ENCODE measurements at regions not wholly inside any gene's neighbourhood (a gene's known extent, or its start where the extent isn't known, plus 50 kb on each side); places are given as distances from the start of the nearest gene placed in this dataset.

- no peak overlapping the region for H3K14ac ChIP-seq (ENCODE audit: low read length)
- H3K27ac ChIP-seq (ENCODE audit: low read depth, low read length): no peak overlapping the region
- no peaks in the 10 kb centered on the region for H3K9me3 ChIP-seq (ENCODE audit: insufficient read depth, low read depth, low read length)
- no peak overlapping the region for H3K4ac ChIP-seq (ENCODE audit: low read depth, low read length)
- H4K8ac ChIP-seq (ENCODE audit: low read depth, low read length): no peak overlapping the region
- no peak overlapping the region for H2BK12ac ChIP-seq (ENCODE audit: low read length)
- H3K4me1 ChIP-seq (ENCODE audit: control insufficient read depth in 1 of 2, insufficient read depth in 2 of 2, low read length in 2 of 2): no peaks in the 10 kb centered on the region
- H2BK5ac ChIP-seq (ENCODE audit: low read depth, low read length, poor library complexity): no peak overlapping the region
- WGBS (ENCODE audit: extremely low coverage, insufficient coverage, insufficient read length): no CpG with 5 or more reads among the region's 5 CpGs
- no peak overlapping the region for H3K4me3 ChIP-seq (ENCODE audit: low read depth, low read length)
- H3K4me2 ChIP-seq (ENCODE audit: low read length): no peak overlapping the region
- no peaks in the 10 kb centered on the region for H3K36me3 ChIP-seq (ENCODE audit: control insufficient read depth in 1 of 2, insufficient read depth in 2 of 2, low read length in 2 of 2)
- H2AK5ac ChIP-seq (ENCODE audit: low read length): no peak overlapping the region
- H4K91ac ChIP-seq (ENCODE audit: low read depth, low read length): no peak overlapping the region
- DNase-seq: peak in 1 of 2 donors; percentile 25
- no peaks in the 10 kb centered on the region for H3K79me1 ChIP-seq (ENCODE audit: low read length)
- H4K12ac ChIP-seq (ENCODE audit: low read depth, low read length): no peak overlapping the region
- no peak overlapping the region for H2BK120ac ChIP-seq (ENCODE audit: insufficient read depth, low read length, poor library complexity)
- H2AFZ ChIP-seq (ENCODE audit: insufficient read depth, low read length, poor library complexity): no peak overlapping the region
- no peak overlapping the region for H3K18ac ChIP-seq (ENCODE audit: low read length)
- no peaks in the 10 kb centered on the region for H3K79me2 ChIP-seq (ENCODE audit: control insufficient read depth, insufficient read depth, low read length, poor library complexity)
- H3K9ac ChIP-seq (ENCODE audit: low read length): no peak overlapping the region
- no peaks in the 10 kb centered on the region for H3K27me3 ChIP-seq (ENCODE audit: insufficient read depth, low read length)
- H3K23ac ChIP-seq (ENCODE audit: low read length): no peak overlapping the region
These were observed 225.4 kb upstream of the AGA start for GRCh38 chr4:177667687-177668086.

GRCh38 chr4:177671387-177671786 is 229.2 kb upstream of the AGA start:
- H3K9me3 ChIP-seq (ENCODE audit: insufficient read depth, low read depth, low read length): no peaks in the 10 kb centered on the region
- H3K9ac ChIP-seq (ENCODE audit: low read length): no peak overlapping the region
- H2BK120ac ChIP-seq (ENCODE audit: insufficient read depth, low read length, poor library complexity): no peak overlapping the region
- no peak overlapping the region for H3K23ac ChIP-seq (ENCODE audit: low read length)
- H2BK5ac ChIP-seq (ENCODE audit: low read depth, low read length, poor library complexity): no peak overlapping the region
- no peak overlapping the region for H2AFZ ChIP-seq (ENCODE audit: insufficient read depth, low read length, poor library complexity)
- no peaks in the 10 kb centered on the region for H3K79me1 ChIP-seq (ENCODE audit: low read length)
- no peak overlapping the region for H3K4me3 ChIP-seq (ENCODE audit: low read depth, low read length)
- H3K36me3 ChIP-seq (ENCODE audit: control insufficient read depth in 1 of 2, insufficient read depth in 2 of 2, low read length in 2 of 2): no peaks in the 10 kb centered on the region
- no peak overlapping the region for H3K4me2 ChIP-seq (ENCODE audit: low read length)
- no peak overlapping the region for H4K8ac ChIP-seq (ENCODE audit: low read depth, low read length)
- no peak overlapping the region for H2AK5ac ChIP-seq (ENCODE audit: low read length)
- no peak overlapping the region for H3K18ac ChIP-seq (ENCODE audit: low read length)
- no peaks in the 10 kb centered on the region for H3K79me2 ChIP-seq (ENCODE audit: control insufficient read depth, insufficient read depth, low read length, poor library complexity)
- DNase-seq: no peak
- H4K12ac ChIP-seq (ENCODE audit: low read depth, low read length): no peak overlapping the region
- no peak overlapping the region for H3K27ac ChIP-seq (ENCODE audit: low read depth, low read length)
- no CpG with 5 or more reads among the region's 3 CpGs for WGBS (ENCODE audit: extremely low coverage, insufficient coverage, insufficient read length)
- H3K4ac ChIP-seq (ENCODE audit: low read depth, low read length): no peak overlapping the region
- H2BK12ac ChIP-seq (ENCODE audit: low read length): no peak overlapping the region
- no peak overlapping the region for H4K91ac ChIP-seq (ENCODE audit: low read depth, low read length)
- no peaks in the 10 kb centered on the region for H3K27me3 ChIP-seq (ENCODE audit: insufficient read depth, low read length)
- H3K14ac ChIP-seq (ENCODE audit: low read length): no peak overlapping the region
- no peaks in the 10 kb centered on the region for H3K4me1 ChIP-seq (ENCODE audit: control insufficient read depth in 1 of 2, insufficient read depth in 2 of 2, low read length in 2 of 2)

- no peak overlapping the region for H4K12ac ChIP-seq (ENCODE audit: low read depth, low read length)
- H4K91ac ChIP-seq (ENCODE audit: low read depth, low read length): no peak overlapping the region
- no peak overlapping the region for H4K8ac ChIP-seq (ENCODE audit: low read depth, low read length)
- H3K4me2 ChIP-seq (ENCODE audit: low read length): no peak overlapping the region
- no peak overlapping the region for H3K4me3 ChIP-seq (ENCODE audit: low read depth, low read length)
- H3K4ac ChIP-seq (ENCODE audit: low read depth, low read length): no peak overlapping the region
- H3K18ac ChIP-seq (ENCODE audit: low read length): no peak overlapping the region
- H3K14ac ChIP-seq (ENCODE audit: low read length): no peak overlapping the region
- no peak overlapping the region for H2BK5ac ChIP-seq (ENCODE audit: low read depth, low read length, poor library complexity)
- no peak overlapping the region for H2BK120ac ChIP-seq (ENCODE audit: insufficient read depth, low read length, poor library complexity)
- no peaks in the 10 kb centered on the region for H3K4me1 ChIP-seq (ENCODE audit: control insufficient read depth in 1 of 2, insufficient read depth in 2 of 2, low read length in 2 of 2)
- H3K36me3 ChIP-seq (ENCODE audit: control insufficient read depth in 1 of 2, insufficient read depth in 2 of 2, low read length in 2 of 2): no peaks in the 10 kb centered on the region
- H3K9me3 ChIP-seq (ENCODE audit: insufficient read depth, low read depth, low read length): no peaks in the 10 kb centered on the region
- no peaks in the 10 kb centered on the region for H3K79me1 ChIP-seq (ENCODE audit: low read length)
- H3K27me3 ChIP-seq (ENCODE audit: insufficient read depth, low read length): no peaks in the 10 kb centered on the region
- DNase-seq: no peak
- no peak overlapping the region for H3K23ac ChIP-seq (ENCODE audit: low read length)
- H3K27ac ChIP-seq (ENCODE audit: low read depth, low read length): no peak overlapping the region
- H2AK5ac ChIP-seq (ENCODE audit: low read length): no peak overlapping the region
- WGBS (ENCODE audit: extremely low coverage, insufficient coverage, insufficient read length): no CpG with 5 or more reads among the region's 2 CpGs
- no peaks in the 10 kb centered on the region for H3K79me2 ChIP-seq (ENCODE audit: control insufficient read depth, insufficient read depth, low read length, poor library complexity)
- no peak overlapping the region for H3K9ac ChIP-seq (ENCODE audit: low read length)
- H2BK12ac ChIP-seq (ENCODE audit: low read length): no peak overlapping the region
- no peak overlapping the region for H2AFZ ChIP-seq (ENCODE audit: insufficient read depth, low read length, poor library complexity)
These were observed 229.6 kb upstream of the AGA start for GRCh38 chr4:177671845-177672244.

GRCh38 chr4:177673985-177674489 is 231.8 kb upstream of the AGA start:
- H3K18ac ChIP-seq (ENCODE audit: low read length): no peak overlapping the region
- no peak overlapping the region for H3K9ac ChIP-seq (ENCODE audit: low read length)
- no peak overlapping the region for H4K91ac ChIP-seq (ENCODE audit: low read depth, low read length)
- H3K27me3 ChIP-seq (ENCODE audit: insufficient read depth, low read length): no peaks in the 10 kb centered on the region
- H2BK12ac ChIP-seq (ENCODE audit: low read length): no peak overlapping the region
- no peak overlapping the region for H3K4ac ChIP-seq (ENCODE audit: low read depth, low read length)
- H4K12ac ChIP-seq (ENCODE audit: low read depth, low read length): no peak overlapping the region
- H3K79me1 ChIP-seq (ENCODE audit: low read length): no peaks in the 10 kb centered on the region
- H3K79me2 ChIP-seq (ENCODE audit: control insufficient read depth, insufficient read depth, low read length, poor library complexity): no peaks in the 10 kb centered on the region
- H3K27ac ChIP-seq (ENCODE audit: low read depth, low read length): no peak overlapping the region
- no peaks in the 10 kb centered on the region for H3K36me3 ChIP-seq (ENCODE audit: control insufficient read depth in 1 of 2, insufficient read depth in 2 of 2, low read length in 2 of 2)
- H2BK5ac ChIP-seq (ENCODE audit: low read depth, low read length, poor library complexity): no peak overlapping the region
- H2AFZ ChIP-seq (ENCODE audit: insufficient read depth, low read length, poor library complexity): no peak overlapping the region
- DNase-seq: no peak
- no peaks in the 10 kb centered on the region for H3K9me3 ChIP-seq (ENCODE audit: insufficient read depth, low read depth, low read length)
- no peak overlapping the region for H3K4me3 ChIP-seq (ENCODE audit: low read depth, low read length)
- no peak overlapping the region for H4K8ac ChIP-seq (ENCODE audit: low read depth, low read length)
- no peak overlapping the region for H2BK120ac ChIP-seq (ENCODE audit: insufficient read depth, low read length, poor library complexity)
- H2AK5ac ChIP-seq (ENCODE audit: low read length): no peak overlapping the region
- WGBS (ENCODE audit: extremely low coverage, insufficient coverage, insufficient read length): no CpG with 5 or more reads among the region's 3 CpGs
- no peak overlapping the region for H3K4me2 ChIP-seq (ENCODE audit: low read length)
- no peaks in the 10 kb centered on the region for H3K4me1 ChIP-seq (ENCODE audit: control insufficient read depth in 1 of 2, insufficient read depth in 2 of 2, low read length in 2 of 2)
- H3K23ac ChIP-seq (ENCODE audit: low read length): no peak overlapping the region
- H3K14ac ChIP-seq (ENCODE audit: low read length): no peak overlapping the region
